Trophoblast cell (in vitro differentiated cells and primary cell): ENCODE measurements at regions not wholly inside any gene's neighbourhood (a gene's known extent, or its start where the extent isn't known, plus 50 kb on each side); places are given as distances from the start of the nearest gene placed in this dataset.

Experiments used
- DNase-seq, 2 donors: peaks; one replicate each; pipeline ENCODE4 v3.0.0-alpha.2; 2016
- H2AFZ ChIP-seq: 2 replicates; pipeline ENCODE4 v1.6.1; 2013; ENCODE audit warnings: low read length, moderate library complexity, mild to moderate bottlenecking; ENCODE audit not compliant: insufficient read depth, poor library complexity
- H2AK5ac ChIP-seq: 2 replicates; pipeline ENCODE4 v1.6.1; 2013; ENCODE audit warnings: mild to moderate bottlenecking, low read length
- H2BK120ac ChIP-seq: 2 replicates; pipeline ENCODE4 v1.6.1; 2013; ENCODE audit warnings: low read length, mild to moderate bottlenecking, moderate library complexity; ENCODE audit not compliant: insufficient read depth, poor library complexity
- H2BK12ac ChIP-seq: 2 replicates; pipeline ENCODE4 v1.6.1; 2013; ENCODE audit warnings: mild to moderate bottlenecking, low read length, moderate library complexity
- H2BK5ac ChIP-seq: 2 replicates; pipeline ENCODE4 v1.6.1; 2013; ENCODE audit warnings: low read length, low read depth, moderate library complexity, mild to moderate bottlenecking; ENCODE audit not compliant: poor library complexity
- H3K14ac ChIP-seq: 2 replicates; pipeline ENCODE4 v1.6.1; 2013; ENCODE audit warnings: mild to moderate bottlenecking, low read length
- H3K18ac ChIP-seq: 2 replicates; pipeline ENCODE4 v1.6.1; 2013; ENCODE audit warnings: mild to moderate bottlenecking, low read length
- H3K23ac ChIP-seq: 2 replicates; pipeline ENCODE4 v1.6.1; 2013; ENCODE audit warnings: low read length
- H3K27ac ChIP-seq: 2 replicates; pipeline ENCODE4 v1.5.1; 2013; ENCODE audit warnings: low read depth, mild to moderate bottlenecking, inconsistent platforms, low read length, moderate library complexity
- H3K27me3 ChIP-seq: 2 replicates; pipeline ENCODE4 v1.6.1; 2013; ENCODE audit warnings: inconsistent platforms, mild to moderate bottlenecking, low read length, moderate library complexity; ENCODE audit not compliant: insufficient read depth
- H3K36me3 ChIP-seq, 2 experiments: 1 replicate in 1 of 2; 2 replicates in 1 of 2; pipeline ENCODE4 v1.6.1; 2013; ENCODE audit warnings: low read length in 2 of 2, mild to moderate bottlenecking in 2 of 2, moderate library complexity in 1 of 2; ENCODE audit not compliant: insufficient read depth in 2 of 2, control insufficient read depth in 1 of 2
- H3K4ac ChIP-seq: 2 replicates; pipeline ENCODE4 v1.6.1; 2013; ENCODE audit warnings: low read depth, mild to moderate bottlenecking, low read length, moderate library complexity
- H3K4me1 ChIP-seq, 2 experiments: 1 replicate in 1 of 2; 2 replicates in 1 of 2; pipeline ENCODE4 v1.6.1; 2013; ENCODE audit warnings: low read length in 2 of 2, mild to moderate bottlenecking in 2 of 2, moderate library complexity in 1 of 2; ENCODE audit not compliant: insufficient read depth in 2 of 2, control insufficient read depth in 1 of 2
- H3K4me2 ChIP-seq: 2 replicates; pipeline ENCODE4 v1.6.1; 2013; ENCODE audit warnings: inconsistent platforms, mild to moderate bottlenecking, low read length, moderate library complexity
- H3K4me3 ChIP-seq: 2 replicates; pipeline ENCODE4 v1.5.1; 2013; ENCODE audit warnings: mild to moderate bottlenecking, low read depth, low read length, inconsistent platforms
- H3K79me1 ChIP-seq: one replicate; pipeline ENCODE4 v1.6.1; 2013; ENCODE audit warnings: low read length
- H3K79me2 ChIP-seq: 2 replicates; pipeline ENCODE4 v1.6.1; 2013; ENCODE audit warnings: low read length, mild to moderate bottlenecking; ENCODE audit not compliant: control insufficient read depth, insufficient read depth, poor library complexity
- H3K9ac ChIP-seq: 2 replicates; pipeline ENCODE4 v1.6.1; 2013; ENCODE audit warnings: mild to moderate bottlenecking, low read length
- H3K9me3 ChIP-seq: 2 replicates; pipeline ENCODE4 v1.6.1; 2013; ENCODE audit warnings: low read depth, mild to moderate bottlenecking, control low read depth, inconsistent platforms, low read length; ENCODE audit not compliant: insufficient read depth
- H4K12ac ChIP-seq: 2 replicates; pipeline ENCODE4 v1.6.1; 2013; ENCODE audit warnings: low read depth, mild to moderate bottlenecking, low read length, moderate library complexity
- H4K8ac ChIP-seq: 2 replicates; pipeline ENCODE4 v1.6.1; 2013; ENCODE audit warnings: low read depth, mild to moderate bottlenecking, low read length, moderate library complexity
- H4K91ac ChIP-seq: one replicate; pipeline ENCODE4 v1.6.1; 2013; ENCODE audit warnings: low read depth, mild to moderate bottlenecking, low read length, moderate library complexity
- WGBS: extraction: QIAGEN DNeasy Blood & Tissue Kit; methylation state at CpG from one replicate; pipeline ENCODE4 v1.1.7; 2013; ENCODE audit warnings: missing lambda C conversion rate; ENCODE audit not compliant: insufficient read length, insufficient coverage; ENCODE audit errors: extremely low coverage; 5-methylcytosine and 5-hydroxymethylcytosine counted together

- H3K18ac ChIP-seq, result no peak overlapping the region
- no peak overlapping the region for H3K23ac ChIP-seq
- no peak overlapping the region for H4K8ac ChIP-seq
- H2BK12ac ChIP-seq, result no peak overlapping the region
- no peaks in the 10 kb centered on the region for H3K27me3 ChIP-seq
- H4K91ac ChIP-seq, result no peak overlapping the region
- H2BK5ac ChIP-seq, result no peak overlapping the region
- H3K79me2 ChIP-seq, result no peaks in the 10 kb centered on the region
- no peaks in the 10 kb centered on the region for H3K36me3 ChIP-seq
- H3K4ac ChIP-seq, result no peak overlapping the region
- H2AK5ac ChIP-seq, result no peak overlapping the region
- H3K14ac ChIP-seq, result no peak overlapping the region
- no peak overlapping the region for H3K4me3 ChIP-seq
- no CpG with 5 or more reads among the region's 4 CpGs for WGBS
- H3K9me3 ChIP-seq, result no peaks in the 10 kb centered on the region
- no peak overlapping the region for H3K9ac ChIP-seq
- no peak overlapping the region for H3K27ac ChIP-seq
- no peak for DNase-seq
- no peak overlapping the region for H2AFZ ChIP-seq
- H4K12ac ChIP-seq, result no peak overlapping the region
- no peak overlapping the region for H3K4me2 ChIP-seq
- no peaks in the 10 kb centered on the region for H3K4me1 ChIP-seq
- no peak overlapping the region for H2BK120ac ChIP-seq
- H3K79me1 ChIP-seq, result no peaks in the 10 kb centered on the region
These were observed 172.5 kb upstream of the PZP start for GRCh38 chr12:9380650-9381049.

GRCh38 chr12:9379023-9379742 lies 171.0 kb upstream of the PZP start:
- no peak overlapping the region for H3K4ac ChIP-seq
- no peaks in the 10 kb centered on the region for H3K4me1 ChIP-seq
- H3K4me2 ChIP-seq, result no peak overlapping the region
- no peak overlapping the region for H2AFZ ChIP-seq
- no peak overlapping the region for H4K91ac ChIP-seq
- H3K79me2 ChIP-seq, result no peaks in the 10 kb centered on the region
- H2BK12ac ChIP-seq, result no peak overlapping the region
- no peaks in the 10 kb centered on the region for H3K36me3 ChIP-seq
- H3K27me3 ChIP-seq, result no peaks in the 10 kb centered on the region
- H4K8ac ChIP-seq, result no peak overlapping the region
- no peak overlapping the region for H3K18ac ChIP-seq
- H3K23ac ChIP-seq, result no peak overlapping the region
- H4K12ac ChIP-seq, result no peak overlapping the region
- WGBS, result no CpG with 5 or more reads among the region's 11 CpGs
- no peaks in the 10 kb centered on the region for H3K9me3 ChIP-seq
- DNase-seq, result no peak
- H3K27ac ChIP-seq, result no peak overlapping the region
- H3K4me3 ChIP-seq, result no peak overlapping the region
- no peak overlapping the region for H2AK5ac ChIP-seq
- H3K9ac ChIP-seq, result no peak overlapping the region
- no peak overlapping the region for H2BK120ac ChIP-seq
- no peak overlapping the region for H2BK5ac ChIP-seq
- H3K14ac ChIP-seq, result no peak overlapping the region
- H3K79me1 ChIP-seq, result no peaks in the 10 kb centered on the region

GRCh38 chr12:9378430-9378835 lies 170.2 kb upstream of the PZP start:
- Histone ChIP-seq H3K4me2 (no peak overlapping the region), H3K14ac (no peak overlapping the region), H3K4me1 (no peaks in the 10 kb centered on the region), H3K79me1 (no peaks in the 10 kb centered on the region), H3K36me3 (no peaks in the 10 kb centered on the region), H3K4ac (no peak overlapping the region), H4K91ac (no peak overlapping the region), H3K23ac (no peak overlapping the region), H2BK120ac (no peak overlapping the region), H4K12ac (no peak overlapping the region), H2BK5ac (no peak overlapping the region), H3K9ac (no peak overlapping the region), H3K4me3 (no peak overlapping the region), H3K27me3 (no peaks in the 10 kb centered on the region), H3K27ac (no peak overlapping the region), H3K18ac (no peak overlapping the region), H2AFZ (no peak overlapping the region), H3K9me3 (no peaks in the 10 kb centered on the region), H4K8ac (no peak overlapping the region), H2AK5ac (no peak overlapping the region), H2BK12ac (no peak overlapping the region), H3K79me2 (no peaks in the 10 kb centered on the region)
- DNase-seq, result peak in 1 of 2 donors; percentile 36
- no CpG with 5 or more reads among the region's 6 CpGs for WGBS

- Histone ChIP-seq H3K79me1 (no peaks in the 10 kb centered on the region), H3K18ac (no peak overlapping the region), H4K12ac (no peak overlapping the region)
These were observed 164.0 kb upstream of the PZP start for GRCh38 chr12:9372202-9372601.

More at GRCh38 chr12:9372202-9372601, 164.0 kb upstream of the PZP start:
- H4K91ac ChIP-seq, result no peak overlapping the region
- WGBS, result no CpG with 5 or more reads among the region's 2 CpGs
- no peaks in the 10 kb centered on the region for H3K27me3 ChIP-seq
- H3K4me3 ChIP-seq, result no peak overlapping the region
- H3K4ac ChIP-seq, result no peak overlapping the region
- H2BK120ac ChIP-seq, result no peak overlapping the region
- no peak overlapping the region for H2BK5ac ChIP-seq
- H3K79me2 ChIP-seq, result no peaks in the 10 kb centered on the region
- no peaks in the 10 kb centered on the region for H3K36me3 ChIP-seq
- no peak overlapping the region for H3K14ac ChIP-seq
- H2BK12ac ChIP-seq, result no peak overlapping the region
- no peak overlapping the region for H4K8ac ChIP-seq
- no peak overlapping the region for H2AFZ ChIP-seq
- H3K27ac ChIP-seq, result no peak overlapping the region
- no peak overlapping the region for H2AK5ac ChIP-seq
- no peak overlapping the region for H3K9ac ChIP-seq
- H3K9me3 ChIP-seq, result no peaks in the 10 kb centered on the region
- DNase-seq, result no peak
- H3K23ac ChIP-seq, result no peak overlapping the region
- H3K4me1 ChIP-seq, result no peaks in the 10 kb centered on the region
- H3K4me2 ChIP-seq, result no peak overlapping the region
